NCI-H2196 (cell line): ENCODE measurements at regions not wholly inside any gene's neighbourhood (a gene's known extent, or its start where the extent isn't known, plus 50 kb on each side); places are given as distances from the start of the nearest gene placed in this dataset.
A peak's percentile ranks its signal among the peaks of the same experiment; 100 is the strongest.
"Not testable (repeated sequence)": the region's sequence is repeated elsewhere in the genome, so short reads cannot be mapped to it uniquely, and the experiment has no call there.

Experiments used
- DNase-seq: peaks from one replicate; lab custom pipeline; 2025; ENCODE audit not compliant: unreplicated experiment; lab: John Stamatoyannopoulos, UW

DNA sequence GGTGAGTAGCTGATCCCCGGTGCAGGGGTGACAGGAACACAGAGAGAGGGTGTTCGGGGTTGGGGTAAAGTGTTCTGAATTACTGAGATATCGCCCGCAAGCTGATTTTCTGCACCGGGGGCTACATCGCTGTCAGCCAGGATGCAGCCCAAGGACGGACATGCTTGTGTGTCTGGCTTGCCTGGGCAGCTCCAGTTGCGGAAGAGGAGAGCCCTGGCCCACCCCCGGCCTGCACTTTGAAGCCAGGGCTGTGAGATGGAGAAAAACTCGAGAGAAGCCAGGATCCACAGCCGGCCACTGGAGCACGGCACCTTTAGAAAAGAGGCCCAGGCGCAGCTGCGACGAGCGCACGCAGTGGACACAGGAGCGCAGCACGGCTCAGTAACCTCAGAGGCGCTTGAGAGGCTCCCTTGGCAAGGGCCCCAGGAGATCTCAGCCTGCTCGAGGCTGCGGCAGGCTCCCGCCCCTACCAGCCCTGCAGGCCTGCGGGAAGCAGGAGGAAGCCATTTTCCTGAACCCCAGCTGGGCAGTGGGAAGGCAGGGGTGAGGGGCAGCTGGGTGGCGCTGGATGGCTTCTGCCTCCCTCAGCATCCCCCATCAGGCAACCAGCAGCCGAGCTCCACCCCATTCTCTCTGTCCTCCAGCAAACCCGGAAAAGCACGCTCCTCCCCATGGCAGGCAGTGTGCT, 59.2 kb downstream of the C9orf50 start:
- DNase-seq = peak; percentile 80

GRCh38 chr9:129560881-129561306, 60.0 kb downstream of the C9orf50 start:
- no peak for DNase-seq

DNA sequence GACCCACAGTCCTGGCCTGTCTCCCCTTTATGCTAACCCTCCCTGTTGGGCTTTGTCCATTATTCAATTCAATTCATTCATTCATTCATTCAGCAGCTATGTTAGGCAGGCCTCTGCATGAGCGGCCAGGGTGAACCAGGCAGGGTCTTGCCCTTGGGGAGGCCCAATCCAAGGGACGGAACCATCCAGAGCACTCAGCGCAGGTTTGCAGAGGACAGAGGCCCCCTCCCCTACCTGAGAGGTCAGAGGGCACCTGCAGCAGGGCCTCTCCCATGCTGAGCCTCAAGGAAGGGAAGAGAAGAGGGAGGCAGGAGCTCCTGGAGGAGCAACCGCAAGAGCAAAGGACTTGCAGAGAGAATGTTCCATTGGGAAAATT, 61.4 kb downstream of the C9orf50 start:
- DNase-seq = no peak

DNA sequence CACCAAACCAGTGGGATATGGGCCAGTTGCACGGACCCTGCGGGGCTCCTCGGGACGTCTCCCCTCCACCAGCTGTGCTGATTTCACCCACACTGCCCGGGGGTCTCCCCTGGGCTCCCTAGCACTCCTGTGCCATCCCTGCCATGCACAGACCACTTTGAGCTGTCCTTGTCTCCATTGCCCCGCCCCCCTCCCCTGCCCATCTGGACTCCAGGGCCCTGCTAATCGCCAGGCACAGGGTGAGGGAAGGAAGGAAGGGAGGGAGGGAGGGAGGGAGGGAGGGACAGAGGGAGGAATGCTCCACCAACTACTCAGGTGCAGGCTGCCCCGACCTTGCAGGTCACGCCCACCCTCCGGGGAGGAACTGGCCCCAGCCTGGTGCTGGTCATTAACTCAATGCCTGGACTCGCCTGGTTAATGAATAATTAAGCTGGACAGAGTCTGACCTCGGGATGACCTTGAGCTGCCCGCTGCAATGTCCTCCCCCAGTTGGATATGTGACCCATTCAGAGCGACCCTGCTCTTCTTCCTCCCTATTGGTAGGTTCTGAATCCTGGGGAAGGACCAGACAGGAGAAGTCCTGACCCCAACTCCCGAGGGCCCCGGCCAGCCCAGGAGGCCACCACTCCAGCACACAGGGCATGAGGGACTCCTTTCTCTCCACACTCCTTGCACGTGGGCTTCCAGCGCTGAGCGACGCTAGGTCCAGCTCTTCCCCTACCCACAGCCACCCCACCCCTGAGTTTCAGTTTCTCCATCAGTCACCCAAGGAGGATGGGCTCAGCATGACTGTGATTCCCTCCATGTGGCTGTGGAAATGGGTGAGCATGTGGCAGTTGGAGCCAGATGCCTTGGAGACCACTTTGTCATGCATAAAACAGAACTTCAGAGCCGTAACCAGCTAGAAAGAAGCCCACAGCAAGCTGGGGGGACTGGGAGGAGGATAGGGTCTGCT, 62.1 kb downstream of the C9orf50 start:
- DNase-seq = no peak

GRCh38 chr9:129558063-129558550, 62.8 kb downstream of the C9orf50 start:
- DNase-seq = no peak

GRCh38 chr9:129557192-129558036, 63.5 kb downstream of the C9orf50 start:
- no peak for DNase-seq

GRCh38 chr9:129556491-129557191, 64.3 kb downstream of the C9orf50 start:
- no peak for DNase-seq

GRCh38 chr9:129555512-129556215, 65.2 kb downstream of the C9orf50 start:
- DNase-seq = no peak

DNA sequence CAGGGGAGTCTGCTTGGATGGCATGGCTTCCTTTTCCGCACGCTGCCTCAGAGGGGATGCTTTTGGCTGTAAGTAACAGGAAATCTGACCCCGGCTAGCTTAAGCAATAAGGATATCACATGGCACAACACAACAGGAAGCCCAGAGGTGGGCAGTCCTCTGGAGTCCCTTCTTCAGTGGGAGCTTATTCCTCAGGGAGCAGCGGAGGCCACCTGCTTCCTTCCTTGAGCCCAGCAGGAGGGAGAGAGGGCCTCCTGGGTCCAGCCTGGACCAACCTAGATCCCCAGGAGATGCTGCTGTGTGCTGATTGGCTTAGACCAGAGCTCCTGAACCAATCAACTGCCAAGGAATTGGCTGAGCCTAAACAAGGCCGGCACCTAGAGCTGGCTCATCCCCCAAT, 66.3 kb downstream of the C9orf50 start:
- DNase-seq = peak; percentile 46

GRCh38 chr9:129553277-129553676, 67.6 kb downstream of the C9orf50 start:
- no peak for DNase-seq

DNA sequence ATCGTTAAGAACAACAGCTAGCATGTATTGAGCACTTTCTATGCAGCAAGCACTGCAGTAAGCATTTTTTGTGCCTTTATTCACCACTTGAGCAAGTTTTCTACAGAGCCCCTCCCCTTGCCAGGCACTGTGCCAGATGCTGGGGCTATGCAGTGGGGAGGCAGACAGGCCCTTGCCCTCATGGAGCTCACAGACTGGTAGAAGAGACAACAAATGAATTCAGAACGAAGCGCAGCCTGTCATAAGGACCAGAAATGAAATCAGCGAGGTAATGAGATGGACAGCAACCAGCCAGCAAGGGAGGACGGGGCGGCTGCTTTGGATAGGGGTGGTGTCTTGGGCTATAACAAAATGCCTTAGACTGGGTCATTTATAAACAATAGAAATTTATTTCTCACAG, 68.8 kb downstream of the C9orf50 start:
- no peak for DNase-seq

GRCh38 chr9:129551393-129551973, 69.4 kb downstream of the C9orf50 start:
- no peak for DNase-seq

DNA sequence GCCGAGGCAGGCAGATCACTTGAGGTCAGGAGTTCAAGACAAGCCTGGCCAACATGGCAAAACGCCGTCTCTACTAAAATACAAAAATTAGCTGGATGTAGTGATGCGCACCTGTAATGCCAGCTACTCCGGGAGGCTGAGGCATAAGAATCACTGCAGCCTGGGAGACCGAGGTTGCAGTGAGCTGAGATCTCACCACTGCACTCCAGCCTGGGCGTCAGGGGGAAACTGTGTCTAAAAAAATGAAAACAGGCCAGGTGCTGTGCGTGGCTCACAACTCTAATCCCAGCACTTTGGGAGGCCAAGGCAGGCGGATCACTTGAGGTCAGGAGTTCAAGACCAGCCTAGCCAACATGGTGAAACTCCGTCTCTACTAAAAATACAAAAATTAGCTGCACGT, 69.9 kb downstream of the C9orf50 start:
- DNase-seq = not testable (repeated sequence)

DNA sequence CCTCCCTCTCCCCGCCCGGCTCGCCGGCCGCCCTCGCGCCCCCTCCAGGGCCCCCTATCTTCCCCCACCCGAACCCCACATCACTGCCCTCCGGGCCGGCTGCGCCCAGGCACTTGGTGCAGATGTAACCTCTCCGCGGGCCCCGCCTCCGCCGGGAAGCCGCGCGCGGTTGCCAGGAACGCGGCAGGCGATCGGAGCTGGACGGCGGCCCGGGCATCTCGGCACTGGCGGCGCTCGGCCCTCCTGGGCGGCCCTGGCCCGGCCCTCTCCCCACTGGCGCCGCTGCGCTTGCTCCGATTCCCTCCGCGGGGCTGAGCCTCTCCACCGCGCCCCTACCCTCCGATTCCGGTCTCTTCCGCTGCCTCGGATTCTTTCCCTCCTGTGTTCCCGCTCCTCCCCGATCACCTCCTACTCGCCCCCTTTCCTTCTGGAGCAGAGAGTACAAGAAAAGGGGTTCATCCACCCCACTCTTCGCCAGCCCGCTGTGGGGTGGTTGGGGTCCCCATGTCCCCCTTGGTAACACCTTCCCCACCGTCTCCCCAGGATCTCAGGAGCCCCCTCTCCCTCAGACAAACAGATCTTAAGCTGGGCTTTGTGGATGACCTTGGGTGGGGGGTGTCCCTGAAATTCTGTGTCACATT, 70.6 kb downstream of the C9orf50 start:
- peak; percentile 79 for DNase-seq

- no peak for DNase-seq
Observed at GRCh38 chr9:129549684-129550083, 71.2 kb downstream of the C9orf50 start.

- no peak for DNase-seq
Observed at GRCh38 chr9:129549139-129549538, 71.8 kb downstream of the C9orf50 start.

DNA sequence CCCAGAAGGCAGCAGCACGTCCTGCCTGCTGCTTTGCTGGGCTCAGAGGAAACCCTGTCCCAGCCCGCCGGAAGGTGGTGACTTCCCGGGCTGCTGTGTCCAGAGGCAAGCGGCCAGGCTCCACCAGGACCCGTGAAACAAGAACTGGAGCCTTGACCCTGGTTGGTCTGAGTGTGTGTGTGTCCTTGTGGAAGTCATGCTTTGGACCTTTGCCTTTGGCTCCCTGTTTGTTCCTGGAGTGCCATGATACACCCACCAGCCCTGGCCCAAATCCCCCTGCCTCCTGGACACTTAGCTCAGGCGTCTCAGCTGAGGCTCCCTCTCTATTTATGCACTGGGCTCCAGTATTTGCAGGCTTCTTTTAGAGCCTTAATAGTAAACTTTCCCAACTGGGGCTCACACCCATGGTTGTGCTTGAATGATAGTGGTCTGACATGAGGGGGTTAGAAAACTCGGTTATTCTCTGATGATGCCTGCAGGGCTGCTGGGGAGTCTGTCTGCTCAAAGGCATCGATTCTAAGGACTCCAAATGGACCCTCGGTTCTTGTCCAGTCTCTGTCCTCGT, 72.2 kb downstream of the C9orf50 start:
- DNase-seq = no peak

GRCh38 chr9:129547869-129548570, 72.9 kb downstream of the C9orf50 start:
- no peak for DNase-seq
